ENCODE measurements at regions not wholly inside any gene's neighbourhood (a gene's known extent, or its start where the extent isn't known, plus 50 kb on each side); places are given as distances from the start of the nearest gene placed in this dataset.

- H3K4me3 Mint-ChIP-seq, result no peak overlapping the region
- H3K4me1 Mint-ChIP-seq, result no peaks in the 10 kb centered on the region
- H3K27me3 Mint-ChIP-seq, result peaks cover 0 to 22% (median 0%) of the 10 kb centered on the region in 5 donors
- peaks cover 0 to 6% (median 0%) of the 10 kb centered on the region in 11 donors for H3K9me3 Mint-ChIP-seq
- ChIA-PET CTCF (no interaction called here), POLR2A (no interaction called here)
- Histone ChIP-seq H3K27me3 (ENCODE audit: control insufficient read depth in 2 of 2, insufficient read depth in 2 of 2, low read length in 2 of 2) (no peaks in the 10 kb centered on the region), H3K36me3 (ENCODE audit: control insufficient read depth in 2 of 3, insufficient read depth in 3 of 3, low read length in 3 of 3) (no peaks in the 10 kb centered on the region), H3K4me1 (ENCODE audit: control insufficient read depth in 2 of 2, insufficient read depth in 2 of 2, low read length in 2 of 2) (no peaks in the 10 kb centered on the region), H3K27ac (ENCODE audit: low read depth, low read length) (no peak overlapping the region), H3K9me3 (ENCODE audit: control insufficient read depth in 2 of 3, low read length in 3 of 3) (no peaks in the 10 kb centered on the region), H3K4me3 (ENCODE audit: low read length) (no peak overlapping the region)
- DNase-seq (no peak), ATAC-seq (no peak)
- no peaks in the 10 kb centered on the region for H3K36me3 Mint-ChIP-seq
- intact Hi-C loops (cut with micrococcal nuclease), result no loop called here
- no peak overlapping the region for H3K27ac Mint-ChIP-seq
Observed at GRCh38 chr11:70675697-70676374, 277.5 kb downstream of the CTTN start.

- intact Hi-C loops (cut with micrococcal nuclease), result no loop called here
- no peak overlapping the region for H3K4me3 Mint-ChIP-seq
- H3K4me1 ChIP-seq (ENCODE audit: control insufficient read depth in 2 of 2, insufficient read depth in 2 of 2, low read length in 2 of 2), result no peaks in the 10 kb centered on the region
- no peak for DNase-seq
- H3K27ac ChIP-seq (ENCODE audit: low read depth, low read length), result no peak overlapping the region
- H3K9me3 Mint-ChIP-seq, result peaks cover 0 to 6% (median 0%) of the 10 kb centered on the region in 11 donors
- no peaks in the 10 kb centered on the region for H3K36me3 Mint-ChIP-seq
- no peaks in the 10 kb centered on the region for H3K4me1 Mint-ChIP-seq
- no peaks in the 10 kb centered on the region for H3K27me3 ChIP-seq (ENCODE audit: control insufficient read depth in 2 of 2, insufficient read depth in 2 of 2, low read length in 2 of 2)
- H3K36me3 ChIP-seq (ENCODE audit: control insufficient read depth in 2 of 3, insufficient read depth in 3 of 3, low read length in 3 of 3), result no peaks in the 10 kb centered on the region
- H3K9me3 ChIP-seq (ENCODE audit: control insufficient read depth in 2 of 3, low read length in 3 of 3), result no peaks in the 10 kb centered on the region
- ChIA-PET POLR2A (no interaction called here), CTCF (no interaction called here)
- H3K4me3 ChIP-seq (ENCODE audit: low read length), result no peak overlapping the region
- no peak for ATAC-seq
- H3K27me3 Mint-ChIP-seq, result peaks cover 0 to 18% (median under 1%) of the 10 kb centered on the region in 5 donors
- no peak overlapping the region for H3K27ac Mint-ChIP-seq
Observed at GRCh38 chr11:70677232-70677916, 279.0 kb downstream of the CTTN start.

GRCh38 chr11:70678931-70679900, 280.9 kb downstream of the CTTN start:
- H3K36me3 ChIP-seq (ENCODE audit: control insufficient read depth in 2 of 3, insufficient read depth in 3 of 3, low read length in 3 of 3), result no peaks in the 10 kb centered on the region
- POLR2A ChIA-PET, result no interaction called here
- no peak overlapping the region for H3K27ac ChIP-seq (ENCODE audit: low read depth, low read length)
- H3K27me3 Mint-ChIP-seq, result peaks cover 0 to 13% (median 4%) of the 10 kb centered on the region in 5 donors
- ATAC-seq (no peak), DNase-seq (no peak)
- H3K4me3 Mint-ChIP-seq, result no peak overlapping the region
- H3K4me1 Mint-ChIP-seq, result no peaks in the 10 kb centered on the region
- CTCF ChIA-PET, result no interaction called here
- intact Hi-C loops (cut with micrococcal nuclease), result no loop called here
- no peaks in the 10 kb centered on the region for H3K36me3 Mint-ChIP-seq
- H3K4me1 ChIP-seq (ENCODE audit: control insufficient read depth in 2 of 2, insufficient read depth in 2 of 2, low read length in 2 of 2), result no peaks in the 10 kb centered on the region
- H3K27me3 ChIP-seq (ENCODE audit: control insufficient read depth in 2 of 2, insufficient read depth in 2 of 2, low read length in 2 of 2), result no peaks in the 10 kb centered on the region
- H3K9me3 ChIP-seq (ENCODE audit: control insufficient read depth in 2 of 3, low read length in 3 of 3), result no peaks in the 10 kb centered on the region
- no peak overlapping the region for H3K4me3 ChIP-seq (ENCODE audit: low read length)
- H3K9me3 Mint-ChIP-seq, result peaks cover 0 to 6% (median 0%) of the 10 kb centered on the region in 11 donors
- H3K27ac Mint-ChIP-seq, result no peak overlapping the region

GRCh38 chr11:70680781-70681281, 282.5 kb downstream of the CTTN start:
- no peak overlapping the region for H3K27ac ChIP-seq (ENCODE audit: low read depth, low read length)
- ATAC-seq (no peak), DNase-seq (no peak)
- no peaks in the 10 kb centered on the region for H3K36me3 Mint-ChIP-seq
- intact Hi-C loops (cut with micrococcal nuclease), result no loop called here
- peaks cover 0 to 3% (median 0%) of the 10 kb centered on the region in 11 donors for H3K9me3 Mint-ChIP-seq
- H3K27me3 Mint-ChIP-seq, result peaks cover 0 to 14% (median 4%) of the 10 kb centered on the region in 5 donors
- H3K4me1 Mint-ChIP-seq, result no peaks in the 10 kb centered on the region
- H3K36me3 ChIP-seq (ENCODE audit: control insufficient read depth in 2 of 3, insufficient read depth in 3 of 3, low read length in 3 of 3), result no peaks in the 10 kb centered on the region
- H3K27me3 ChIP-seq (ENCODE audit: control insufficient read depth in 2 of 2, insufficient read depth in 2 of 2, low read length in 2 of 2), result no peaks in the 10 kb centered on the region
- no peaks in the 10 kb centered on the region for H3K4me1 ChIP-seq (ENCODE audit: control insufficient read depth in 2 of 2, insufficient read depth in 2 of 2, low read length in 2 of 2)
- POLR2A ChIA-PET, result no interaction called here
- no peaks in the 10 kb centered on the region for H3K9me3 ChIP-seq (ENCODE audit: control insufficient read depth in 2 of 3, low read length in 3 of 3)
- H3K27ac Mint-ChIP-seq, result no peak overlapping the region
- no peak overlapping the region for H3K4me3 Mint-ChIP-seq
- CTCF ChIA-PET, result no interaction called here
- no peak overlapping the region for H3K4me3 ChIP-seq (ENCODE audit: low read length)

GRCh38 chr11:70682056-70682455, 283.7 kb downstream of the CTTN start:
- Mint-ChIP-seq H3K4me3 (no peak overlapping the region), H3K36me3 (no peaks in the 10 kb centered on the region), H3K9me3 (peaks cover 0 to 3% (median 0%) of the 10 kb centered on the region in 11 donors), H3K4me1 (no peaks in the 10 kb centered on the region), H3K27ac (no peak overlapping the region), H3K27me3 (peaks cover 0 to 24% (median 8%) of the 10 kb centered on the region in 5 donors)
- ATAC-seq (no peak), DNase-seq (no peak)
- Histone ChIP-seq H3K9me3 (ENCODE audit: control insufficient read depth in 2 of 3, low read length in 3 of 3) (no peaks in the 10 kb centered on the region), H3K4me3 (ENCODE audit: low read length) (no peak overlapping the region), H3K4me1 (ENCODE audit: control insufficient read depth in 2 of 2, insufficient read depth in 2 of 2, low read length in 2 of 2) (no peaks in the 10 kb centered on the region), H3K36me3 (ENCODE audit: control insufficient read depth in 2 of 3, insufficient read depth in 3 of 3, low read length in 3 of 3) (no peaks in the 10 kb centered on the region), H3K27me3 (ENCODE audit: control insufficient read depth in 2 of 2, insufficient read depth in 2 of 2, low read length in 2 of 2) (no peaks in the 10 kb centered on the region), H3K27ac (ENCODE audit: low read depth, low read length) (no peak overlapping the region)
- ChIA-PET CTCF (no interaction called here), POLR2A (no interaction called here)
- intact Hi-C loops (cut with micrococcal nuclease), result no loop called here

- DNase-seq (no peak), ATAC-seq (no peak)
- Histone ChIP-seq H3K27me3 (ENCODE audit: control insufficient read depth in 2 of 2, insufficient read depth in 2 of 2, low read length in 2 of 2) (no peaks in the 10 kb centered on the region), H3K27ac (ENCODE audit: low read depth, low read length) (no peak overlapping the region), H3K4me1 (ENCODE audit: control insufficient read depth in 2 of 2, insufficient read depth in 2 of 2, low read length in 2 of 2) (no peaks in the 10 kb centered on the region), H3K4me3 (ENCODE audit: low read length) (no peak overlapping the region), H3K9me3 (ENCODE audit: control insufficient read depth in 2 of 3, low read length in 3 of 3) (no peaks in the 10 kb centered on the region), H3K36me3 (ENCODE audit: control insufficient read depth in 2 of 3, insufficient read depth in 3 of 3, low read length in 3 of 3) (no peaks in the 10 kb centered on the region)
- ChIA-PET POLR2A (no interaction called here), CTCF (no interaction called here)
- Mint-ChIP-seq H3K36me3 (no peaks in the 10 kb centered on the region), H3K4me3 (no peak overlapping the region), H3K27ac (no peak overlapping the region), H3K4me1 (no peaks in the 10 kb centered on the region), H3K9me3 (peaks cover 0 to 3% (median 0%) of the 10 kb centered on the region in 11 donors), H3K27me3 (peaks cover 0 to 26% (median 9%) of the 10 kb centered on the region in 5 donors)
- intact Hi-C loops (cut with micrococcal nuclease), result no loop called here
Observed at GRCh38 chr11:70682760-70683159, 284.4 kb downstream of the CTTN start.
